NCI-H82 treated with DMSO at 0.1 percent for 48 hours (cell line): ENCODE measurements at regions not wholly inside any gene's neighbourhood (a gene's known extent, or its start where the extent isn't known, plus 50 kb on each side); places are given as distances from the start of the nearest gene placed in this dataset.

Source experiments
- DNase-seq: peaks from one replicate; lab custom pipeline; 2025; ENCODE audit not compliant: unreplicated experiment; lab: John Stamatoyannopoulos, UW

- DNase-seq, result no peak
These were observed 65.7 kb downstream of the TMEM18 start for GRCh38 chr2:611519-611918.

DNA sequence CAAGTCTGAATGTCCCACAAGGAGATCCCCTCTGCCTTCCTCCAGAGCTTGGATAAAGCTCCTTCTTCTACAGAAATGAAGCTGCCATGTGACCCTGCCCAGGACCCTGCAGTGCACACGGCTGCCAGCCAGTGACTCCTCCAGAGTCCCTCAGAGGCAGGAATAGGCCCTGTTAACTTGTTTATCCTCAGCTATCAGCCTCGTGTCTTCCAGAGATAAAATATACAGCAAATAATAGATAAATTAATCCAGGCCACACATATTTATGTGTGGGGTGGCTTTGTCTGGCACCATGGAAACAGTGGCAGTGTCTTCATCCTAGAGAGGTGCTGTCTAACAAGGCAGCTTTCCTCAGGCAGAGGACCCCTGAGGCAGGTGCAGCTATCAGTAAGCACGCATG, 66.7 kb downstream of the TMEM18 start:
- DNase-seq, result no peak

- DNase-seq, result no peak
These were observed 67.3 kb downstream of the TMEM18 start for GRCh38 chr2:609881-610280.

- no peak for DNase-seq
These were observed 67.8 kb downstream of the TMEM18 start for GRCh38 chr2:609449-609848.

DNA sequence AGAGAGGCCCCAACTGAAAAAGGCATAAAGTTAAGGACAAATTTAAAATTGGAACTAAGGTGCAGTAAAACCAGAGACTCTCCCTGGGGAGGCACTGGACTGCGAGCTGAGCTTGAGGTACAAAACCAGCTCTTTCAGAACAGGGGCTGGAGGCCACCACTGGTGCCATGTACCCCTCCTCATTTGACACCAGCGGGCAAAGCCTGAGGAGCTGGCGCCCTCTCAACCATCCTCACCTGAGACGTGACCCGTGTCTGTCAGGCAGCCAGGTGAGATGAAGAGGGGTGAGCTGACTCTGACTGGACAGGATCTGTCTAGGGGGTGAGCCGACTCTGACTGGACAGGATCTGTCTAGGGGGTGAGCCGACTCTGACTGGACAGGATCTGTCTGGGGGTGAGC, 68.5 kb downstream of the TMEM18 start:
- DNase-seq, result no peak

- no peak for DNase-seq
These were observed 68.9 kb downstream of the TMEM18 start for GRCh38 chr2:608297-608696.

DNA sequence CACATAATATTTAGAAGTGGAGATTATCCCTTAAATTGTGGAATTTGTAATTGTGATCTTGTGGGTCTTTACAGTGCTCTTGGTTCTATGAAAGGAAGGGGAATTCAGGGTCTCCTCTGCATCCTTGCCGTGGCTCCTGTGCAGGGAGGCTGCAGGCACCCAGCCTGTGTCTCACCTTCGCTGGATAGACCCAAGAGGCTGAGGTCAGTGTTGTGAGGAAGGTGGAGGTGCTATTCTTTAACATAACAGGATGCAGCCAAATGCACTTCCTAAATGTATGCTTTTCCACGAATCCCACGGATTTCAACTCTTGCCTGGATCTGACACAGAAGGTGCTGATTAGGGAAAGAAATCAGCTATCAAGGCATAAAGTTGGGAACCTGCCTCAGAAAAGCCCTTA, 69.5 kb downstream of the TMEM18 start:
- no peak for DNase-seq

- no peak for DNase-seq
These were observed 70.0 kb downstream of the TMEM18 start for GRCh38 chr2:607172-607571.

- DNase-seq, result no peak
These were observed 71.3 kb downstream of the TMEM18 start for GRCh38 chr2:605674-606608.

GRCh38 chr2:604854-605524, 72.2 kb downstream of the TMEM18 start:
- no peak for DNase-seq

DNA sequence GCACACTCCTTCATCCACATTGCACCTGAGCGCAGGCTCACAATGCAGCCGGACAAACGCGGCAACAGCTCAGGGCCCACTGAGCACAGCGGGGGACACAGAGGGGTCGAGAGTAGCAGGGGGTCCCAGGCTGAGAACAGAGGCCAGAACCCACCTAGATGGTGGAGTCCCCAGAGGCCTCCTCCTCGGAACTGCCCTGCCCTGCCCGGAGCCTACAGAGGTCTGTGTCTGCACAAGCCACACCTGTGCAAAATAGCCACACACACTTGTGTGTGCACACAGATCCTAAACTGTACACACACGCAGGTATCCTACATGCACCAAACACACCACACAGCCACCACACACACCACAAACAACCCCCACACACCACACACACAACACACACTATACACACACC, 72.8 kb downstream of the TMEM18 start:
- DNase-seq, result no peak

DNA sequence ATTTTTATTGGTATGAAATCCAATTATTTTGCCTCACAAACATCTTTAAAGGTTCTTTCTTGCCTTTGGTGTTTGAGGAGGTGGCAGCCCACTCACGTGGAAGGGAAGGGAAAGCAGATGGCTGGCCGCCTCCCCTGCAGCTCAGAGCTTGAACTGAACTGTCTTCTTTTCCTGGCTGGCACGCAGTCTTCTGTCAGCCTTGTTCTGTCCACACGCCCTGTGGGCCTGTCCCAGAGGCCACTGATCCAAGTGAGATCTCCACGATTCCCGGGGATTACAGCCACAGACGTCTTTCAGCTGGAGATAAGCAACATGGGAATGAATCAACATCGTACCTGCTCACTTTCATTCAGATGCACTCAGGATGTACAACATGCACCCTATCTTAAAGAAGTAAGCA, 73.3 kb downstream of the TMEM18 start:
- no peak for DNase-seq

- DNase-seq, result no peak
These were observed 73.8 kb downstream of the TMEM18 start for GRCh38 chr2:603427-603826.

DNA sequence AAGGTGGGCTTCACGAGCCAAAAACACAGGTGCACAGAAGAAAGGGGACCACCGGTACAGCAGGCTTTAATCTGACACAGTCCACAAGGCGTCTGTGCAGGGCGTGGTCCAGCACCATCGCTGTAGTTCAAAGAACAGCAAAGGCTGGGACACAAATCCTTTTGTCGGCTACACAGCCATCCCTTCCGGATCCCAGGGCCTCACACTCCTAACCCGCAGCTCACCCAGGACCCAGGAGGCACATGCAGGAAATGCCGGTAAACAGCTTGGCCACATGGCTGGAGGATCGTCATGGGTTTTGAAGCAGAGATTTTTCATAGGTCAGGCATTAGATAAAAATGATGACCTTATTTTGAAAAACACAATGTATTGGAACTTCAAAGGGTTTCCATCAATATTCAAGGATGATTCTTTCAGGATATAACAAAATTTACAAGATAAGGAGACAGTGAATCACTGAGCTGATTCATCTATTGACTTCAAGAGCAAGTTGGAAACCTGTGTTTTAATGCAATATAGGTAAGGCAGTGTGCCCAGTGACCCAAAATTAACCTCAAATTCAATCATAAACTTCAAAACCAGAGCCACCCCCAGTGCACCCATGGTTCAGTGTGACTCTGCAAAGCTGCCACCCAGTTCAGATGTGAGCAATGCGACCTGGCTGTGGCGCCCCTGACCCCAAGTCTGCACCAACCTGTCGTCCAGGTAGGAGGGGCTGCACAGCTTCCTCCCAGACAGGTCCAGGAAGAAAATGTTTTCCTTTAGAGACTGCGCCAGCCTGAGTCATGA, 74.4 kb downstream of the TMEM18 start:
- DNase-seq, result no peak

DNA sequence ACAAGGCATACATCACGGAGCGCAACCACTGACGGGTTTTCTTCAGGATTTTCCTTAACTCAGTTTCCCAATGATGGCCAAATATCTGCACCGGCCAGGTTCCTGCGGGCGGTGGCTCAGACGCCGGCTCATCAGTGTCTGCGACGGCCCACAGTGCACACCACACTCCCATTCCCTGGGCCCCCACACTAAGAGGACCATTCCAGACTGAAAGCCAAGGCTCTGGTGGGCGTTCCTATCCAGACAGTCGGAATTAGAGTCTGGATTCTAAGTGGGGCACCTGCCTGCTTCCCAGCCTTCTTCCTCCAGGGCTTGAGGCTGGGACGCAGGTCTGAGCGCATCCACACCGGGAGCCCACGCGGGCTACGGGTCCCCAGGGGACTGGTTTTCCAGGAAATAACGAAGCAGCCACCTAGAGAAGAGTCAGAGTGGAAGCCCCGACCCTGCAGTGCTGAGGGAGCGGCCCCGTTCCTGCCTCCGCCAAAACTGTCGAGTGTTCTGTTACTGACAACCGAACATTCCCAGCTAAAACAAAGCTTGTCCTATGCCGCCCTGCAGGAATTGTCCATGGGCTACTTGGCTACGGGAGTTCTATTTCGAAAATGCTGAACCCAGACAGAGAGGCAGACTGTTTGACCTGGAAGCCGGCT, 75.3 kb downstream of the TMEM18 start:
- no peak for DNase-seq

- DNase-seq, result no peak
These were observed 75.9 kb downstream of the TMEM18 start for GRCh38 chr2:601387-601698.

- DNase-seq, result no peak
These were observed 76.4 kb downstream of the TMEM18 start for GRCh38 chr2:600542-601386.

DNA sequence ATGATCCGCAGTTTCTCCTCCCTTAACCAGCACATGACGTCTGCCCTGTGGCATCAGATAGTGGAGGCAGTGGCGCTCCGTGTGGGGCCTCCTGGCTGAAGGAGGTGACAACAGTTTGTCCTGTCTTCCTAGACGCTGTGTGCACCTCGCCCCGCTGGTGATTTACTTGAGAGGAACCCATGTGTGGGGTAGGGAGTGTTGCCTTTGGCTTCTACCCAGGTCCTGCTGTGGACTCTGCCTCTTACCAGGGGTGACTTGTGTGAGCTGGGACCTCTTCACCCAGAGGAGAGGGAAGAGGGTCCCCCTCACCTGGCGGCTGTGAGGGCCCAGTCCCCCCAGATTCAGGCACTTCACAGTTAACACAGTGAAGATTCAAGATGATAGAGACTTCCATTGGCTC, 77.6 kb downstream of the TMEM18 start:
- DNase-seq, result no peak

- DNase-seq, result no peak
These were observed 79.0 kb downstream of the TMEM18 start for GRCh38 chr2:598058-598802.
